GM21515 (cell line): ENCODE measurements at regions not wholly inside any gene's neighbourhood (a gene's known extent, or its start where the extent isn't known, plus 50 kb on each side); places are given as distances from the start of the nearest gene placed in this dataset.
"Not testable (repeated sequence)": the region's sequence is repeated elsewhere in the genome, so short reads cannot be mapped to it uniquely, and the experiment has no call there.

Experiments used
- ATAC-seq: cut with Tn5 transposase; IDR thresholded peaks from one replicate; pipeline ENCODE4 v1.9.1; 2021; ENCODE audit not compliant: unreplicated experiment

DNA sequence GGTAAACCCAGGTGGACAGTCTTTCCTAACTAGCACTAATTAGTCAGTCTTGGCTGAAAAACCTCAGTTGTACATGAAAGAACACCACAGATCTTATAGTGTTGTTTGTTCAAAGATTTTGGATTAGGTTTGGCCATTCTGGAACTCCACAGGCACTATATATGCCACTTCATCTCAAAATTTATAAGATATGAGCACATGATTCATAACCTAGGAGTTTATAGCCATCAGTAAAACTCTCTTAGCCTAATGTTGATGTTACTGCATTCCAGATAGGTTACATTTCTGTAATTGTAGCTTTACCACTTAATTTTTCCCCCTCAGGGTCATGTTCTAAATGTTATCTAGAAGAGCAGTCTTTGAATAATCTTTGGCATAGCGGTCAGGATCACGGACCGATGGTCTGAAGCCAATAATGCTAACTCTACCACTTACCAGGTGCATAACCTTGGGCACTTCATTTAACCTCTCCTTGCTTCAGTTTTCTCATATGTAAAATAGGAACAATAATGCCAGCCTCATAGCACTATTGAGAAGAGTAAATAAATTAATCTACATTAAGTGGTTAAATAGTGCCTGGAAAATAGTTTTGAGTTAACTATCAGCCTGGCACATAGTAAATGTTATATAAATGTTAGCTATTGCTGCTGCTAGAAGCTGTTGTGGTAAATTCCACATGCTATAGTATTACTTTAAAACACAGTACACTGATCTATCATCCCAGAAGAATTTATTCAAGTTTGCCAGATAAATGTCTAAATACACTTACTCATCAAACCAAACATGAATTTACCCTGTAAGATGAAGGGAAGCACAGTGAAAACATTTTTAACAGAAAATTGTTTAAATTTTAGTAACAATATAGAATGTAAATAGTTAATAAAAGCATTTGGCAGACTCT, 743.9 kb downstream of the NR2F1-AS1 start:
- ATAC-seq = no peak

GRCh38 chr5:92835712-92836111, 745.3 kb downstream of the NR2F1-AS1 start:
- ATAC-seq = no peak

GRCh38 chr5:92823551-92823950, 757.5 kb downstream of the NR2F1-AS1 start:
- ATAC-seq = not testable (repeated sequence)

GRCh38 chr5:92822183-92822582, 758.8 kb downstream of the NR2F1-AS1 start:
- ATAC-seq = no peak

- no peak for ATAC-seq
Measured at GRCh38 chr5:92809855-92810465, 771.1 kb downstream of the NR2F1-AS1 start.

DNA sequence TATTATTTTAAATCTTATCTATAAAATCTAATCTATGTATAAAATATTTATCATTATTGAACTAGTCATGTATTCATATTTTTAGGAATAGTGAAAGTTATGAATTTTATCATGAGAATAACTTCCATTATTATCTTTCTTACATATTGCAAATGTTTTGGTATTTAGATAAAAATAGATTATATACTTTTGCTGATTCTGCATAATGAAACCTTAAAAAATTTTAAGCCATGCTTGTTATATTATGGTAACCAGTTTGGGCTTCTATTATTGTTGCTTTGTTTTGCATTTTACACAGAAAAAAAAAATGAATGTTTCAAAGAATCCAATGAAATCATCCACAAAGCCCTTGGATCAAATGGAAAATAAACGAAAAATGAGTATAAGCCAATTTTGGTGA, 772.5 kb downstream of the NR2F1-AS1 start:
- no peak for ATAC-seq

DNA sequence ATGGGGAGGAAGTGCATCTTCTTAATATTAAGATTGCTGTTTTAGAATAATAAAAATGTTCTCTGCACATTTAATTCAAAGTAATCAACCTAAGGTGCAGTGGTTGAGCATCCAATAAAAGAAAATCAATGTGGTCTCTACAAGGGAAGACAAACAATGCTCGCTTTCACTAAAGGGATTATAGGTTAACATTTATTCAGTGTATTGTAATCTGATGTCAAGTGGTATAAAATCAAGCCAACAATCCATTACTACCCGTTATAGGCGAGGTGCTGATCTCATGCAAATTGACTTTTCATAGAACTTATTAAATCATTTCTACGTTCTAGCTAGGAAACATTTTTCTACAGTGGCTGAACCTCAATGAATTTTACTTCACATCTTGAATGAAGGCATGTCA, 773.9 kb downstream of the NR2F1-AS1 start:
- ATAC-seq = no peak

DNA sequence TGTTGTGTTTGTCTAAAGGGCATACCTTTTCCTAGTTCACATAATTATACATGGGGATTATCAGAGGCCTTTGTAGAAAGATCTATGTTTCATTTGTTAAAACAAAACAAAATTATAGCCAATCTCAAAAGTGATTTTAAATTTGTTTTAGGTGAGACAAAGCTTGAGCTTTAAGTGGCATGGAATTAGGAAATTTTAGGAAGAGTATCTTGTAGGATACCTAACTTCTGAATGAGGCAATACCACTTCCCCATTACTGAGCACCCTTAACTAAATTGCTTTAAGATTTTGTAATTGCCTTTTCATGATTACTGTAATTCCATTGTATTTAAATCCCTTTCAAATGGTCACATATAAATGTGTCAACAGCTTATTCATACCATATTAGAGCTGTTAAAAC, 775.6 kb downstream of the NR2F1-AS1 start:
- ATAC-seq = no peak

DNA sequence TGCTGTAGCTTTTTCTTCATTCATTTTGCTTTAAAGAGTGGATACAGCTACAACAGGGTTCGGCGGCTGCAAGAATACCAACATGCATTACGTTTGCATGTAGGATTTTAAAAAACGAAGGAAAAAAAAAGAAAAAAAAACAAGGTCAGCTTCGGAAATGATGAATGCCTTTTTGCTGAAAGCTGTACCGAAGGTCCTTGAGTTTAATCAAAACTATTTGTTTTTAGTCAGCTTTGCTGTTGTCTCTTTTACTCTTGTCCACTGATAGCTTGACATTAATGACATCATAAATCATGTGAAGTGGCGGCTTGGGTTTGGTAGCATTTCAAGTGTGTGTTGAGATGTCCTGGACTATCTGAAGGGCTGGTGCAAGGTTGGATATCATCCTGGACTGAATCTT, 779.1 kb downstream of the NR2F1-AS1 start:
- ATAC-seq = no peak

- ATAC-seq = no peak
Measured at GRCh38 chr5:92800365-92800764, 780.7 kb downstream of the NR2F1-AS1 start.

DNA sequence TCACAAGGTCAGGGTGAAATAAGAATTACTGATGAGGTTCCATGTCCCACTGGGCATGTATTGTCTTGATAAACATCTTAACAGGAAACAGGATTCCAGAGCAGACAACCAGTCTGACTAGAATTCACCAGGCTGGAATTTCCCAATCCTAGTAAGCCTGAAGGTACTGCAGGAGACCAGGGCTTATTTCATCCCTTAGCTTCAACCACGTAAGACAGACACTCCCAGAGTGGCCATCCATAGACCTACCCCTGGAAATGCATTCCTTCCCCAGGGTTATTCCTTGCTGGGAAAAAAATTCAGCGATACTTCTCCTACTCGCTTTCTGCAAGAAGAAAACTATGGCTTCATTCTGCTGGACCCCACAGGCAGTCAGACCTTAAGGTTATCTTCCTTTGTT, 785.4 kb downstream of the NR2F1-AS1 start:
- no peak for ATAC-seq

GRCh38 chr5:92780057-92780456, 801.0 kb downstream of the NR2F1-AS1 start:
- no peak for ATAC-seq

DNA sequence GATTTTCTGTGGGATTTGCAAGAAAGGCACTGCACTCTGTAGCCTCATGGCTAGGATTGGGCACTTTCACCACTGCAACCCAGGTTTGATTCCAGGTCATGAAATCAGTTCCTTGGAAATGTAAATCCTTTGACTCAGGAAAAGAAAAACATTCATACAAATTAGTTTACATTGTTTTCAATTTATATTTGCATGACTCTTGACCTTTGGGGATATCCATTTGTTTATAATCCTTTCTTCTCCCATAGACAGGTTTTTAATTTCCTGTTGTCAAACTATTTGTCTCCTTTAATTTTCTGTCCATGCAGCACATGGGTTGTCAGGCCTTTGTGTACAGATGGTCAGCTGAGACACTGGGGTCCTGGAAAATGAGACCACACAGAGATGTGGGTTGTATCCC, 801.5 kb downstream of the NR2F1-AS1 start:
- no peak for ATAC-seq

GRCh38 chr5:92778261-92778660, 802.8 kb downstream of the NR2F1-AS1 start:
- ATAC-seq = no peak

GRCh38 chr5:92777421-92777820, 803.6 kb downstream of the NR2F1-AS1 start:
- no peak for ATAC-seq

DNA sequence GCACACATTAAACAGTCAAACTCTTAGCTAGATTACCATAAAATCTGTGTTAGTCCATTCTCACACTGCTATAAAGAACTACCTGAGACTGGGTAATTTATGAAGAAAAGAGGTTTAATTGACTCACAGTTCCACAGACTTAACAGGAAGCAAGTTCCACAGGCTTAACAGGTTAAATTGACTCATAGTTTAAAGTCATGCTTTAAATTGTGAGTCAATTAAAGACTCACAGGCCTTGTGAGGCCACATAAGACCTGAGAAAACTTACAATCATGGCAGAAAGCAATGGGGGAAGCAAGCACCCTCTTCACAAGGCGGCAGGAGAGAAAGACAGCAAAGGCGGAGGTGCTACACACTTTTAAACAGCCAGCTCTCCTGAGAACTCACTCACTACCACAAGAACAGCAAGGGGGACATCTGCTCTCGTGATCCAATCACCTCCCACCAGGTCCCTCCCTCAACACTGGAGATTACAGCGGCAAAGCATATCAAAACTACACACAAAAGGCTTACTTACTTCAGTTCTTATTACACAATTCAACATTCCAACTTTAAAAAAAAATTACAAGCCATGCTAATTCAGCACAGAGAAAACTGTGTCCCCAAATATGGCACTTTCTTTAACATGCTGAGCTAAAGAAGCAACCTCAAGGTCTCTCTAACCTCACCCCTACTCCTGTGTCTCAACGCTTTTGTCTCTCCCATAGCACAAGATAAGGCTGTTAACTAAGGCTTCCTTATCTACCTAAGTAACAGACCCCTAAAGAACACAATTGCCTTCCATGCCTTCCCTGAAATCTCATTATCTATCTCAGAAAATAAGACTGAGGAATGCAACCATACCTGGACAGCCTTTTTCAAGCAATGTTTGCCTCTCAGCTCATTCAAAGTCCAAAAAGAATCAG, 805.1 kb downstream of the NR2F1-AS1 start:
- ATAC-seq = no peak

DNA sequence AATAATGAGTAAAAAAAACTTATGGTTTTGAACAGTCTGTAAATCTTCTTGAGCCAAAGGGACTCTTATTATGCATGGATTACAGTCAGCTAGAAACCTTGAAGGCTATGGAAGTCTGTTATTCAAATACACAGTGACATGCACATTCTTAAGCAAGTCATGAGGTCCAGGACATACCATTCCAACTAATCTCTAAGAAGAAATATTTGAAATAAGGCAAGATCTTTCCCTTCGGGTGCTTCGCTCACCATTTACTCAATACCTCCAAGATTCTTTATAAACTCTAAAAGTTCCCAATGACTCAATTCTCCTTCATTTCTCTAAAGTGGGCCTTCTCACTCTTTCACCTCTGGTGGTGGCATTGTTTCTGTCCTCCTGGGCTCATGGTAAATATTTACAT, 811.0 kb downstream of the NR2F1-AS1 start:
- ATAC-seq = no peak

DNA sequence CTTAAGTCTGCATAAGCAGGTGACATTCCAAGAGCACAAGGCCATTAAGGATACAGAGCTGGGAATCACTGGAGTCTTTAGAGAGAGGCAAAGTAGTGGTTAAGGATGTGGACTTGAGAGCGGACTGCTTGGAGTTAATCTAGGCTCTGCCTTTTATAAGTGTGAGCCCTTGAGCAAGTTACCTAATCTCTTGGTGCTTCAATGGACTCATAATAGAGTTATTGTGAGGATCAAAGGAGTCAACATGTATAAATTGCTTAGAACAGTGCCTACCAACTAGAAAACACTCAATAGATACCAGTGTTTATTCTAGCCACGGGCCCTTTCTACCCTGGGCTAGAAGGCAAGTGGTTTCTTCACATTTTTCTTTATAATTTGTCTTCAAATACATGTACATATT, 819.4 kb downstream of the NR2F1-AS1 start:
- no peak for ATAC-seq

GRCh38 chr5:92760550-92760949, 820.5 kb downstream of the NR2F1-AS1 start:
- ATAC-seq = no peak

GRCh38 chr5:92758552-92758951, 822.5 kb downstream of the NR2F1-AS1 start:
- ATAC-seq = no peak

DNA sequence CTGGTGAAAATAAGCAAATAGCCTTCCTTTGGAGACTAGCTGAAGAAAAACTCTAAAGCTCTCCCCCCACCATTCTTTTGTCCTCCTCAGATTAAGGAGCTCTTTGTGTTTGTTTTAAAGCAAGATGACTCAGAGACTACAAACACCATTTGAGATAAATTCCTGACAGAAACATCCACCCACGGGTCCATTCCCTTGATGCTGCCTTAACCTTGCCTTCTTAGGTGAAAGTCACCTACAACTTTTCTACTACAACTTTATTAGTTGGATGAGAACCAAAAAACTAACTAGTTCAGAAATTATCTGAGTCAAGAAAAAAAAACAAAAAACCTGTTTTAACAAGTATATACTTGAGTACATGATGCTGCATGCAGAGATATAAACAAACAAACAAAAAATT, 831.1 kb downstream of the NR2F1-AS1 start:
- ATAC-seq = no peak
